IMR-90 (cell line): ENCODE measurements at regions not wholly inside any gene's neighbourhood (a gene's known extent, or its start where the extent isn't known, plus 50 kb on each side); places are given as distances from the start of the nearest gene placed in this dataset.

Source experiments
- ATAC-seq: fragments of 200-7000 bp; cut with Tn5 transposase; 2 replicates; pipeline ENCODE4 v1.9.1; 2020; ENCODE audit warnings: low read depth, mild to moderate bottlenecking, moderate library complexity
- BruUV-seq: library from RNA; stranded (reverse); fragments of 400-500 nt; replicated peaks from 2 replicates; lab custom pipeline; 2021; lab: Mats Ljungman, UMichigan
- CTCF ChIA-PET: fragments of 300-600 bp; formaldehyde crosslinking; extraction: SDS; loops from one replicate; lab custom pipeline; 2021; ENCODE audit warnings: antibody characterized with exemption; lab: Yijun Ruan, JAX
- POLR2A ChIA-PET: fragments of 300-600 bp; sonication (Branson Sonifier 250); formaldehyde crosslinking; loops from one replicate; lab custom pipeline; 2022; ENCODE audit warnings: antibody characterized with exemption; ENCODE audit not compliant: unreplicated experiment; lab: Charles Lee
- DNase-seq: peaks from one replicate; pipeline ENCODE4 v3.0.0; 2013
- H2AFZ ChIP-seq: replicated peaks from 2 replicates; pipeline ENCODE3; 2013; ENCODE audit warnings: low read length, mild to moderate bottlenecking; ENCODE audit not compliant: poor library complexity
- H2AK5ac ChIP-seq: 2 replicates; pipeline ENCODE4 v1.6.1; 2013; ENCODE audit warnings: low read depth, low read length, inconsistent platforms
- H2AK9ac ChIP-seq: replicated peaks from 2 replicates; pipeline ENCODE3; 2013; ENCODE audit warnings: mild to moderate bottlenecking, low read depth, low read length, moderate library complexity; ENCODE audit not compliant: poor library complexity
- H2BK120ac ChIP-seq: 2 replicates; pipeline ENCODE4 v1.6.1; 2013; ENCODE audit warnings: low read depth, low read length, inconsistent platforms
- H2BK15ac ChIP-seq: 3 replicates; pipeline ENCODE4 v1.6.1; 2013; ENCODE audit warnings: low read depth, low read length, inconsistent platforms
- H2BK20ac ChIP-seq: 2 replicates; pipeline ENCODE4 v1.6.1; 2013; ENCODE audit warnings: low read depth, mild to moderate bottlenecking, inconsistent platforms, low read length, moderate library complexity
- H2BK5ac ChIP-seq: 2 replicates; pipeline ENCODE4 v1.6.1; 2013; ENCODE audit warnings: mild to moderate bottlenecking, low read depth, low read length, inconsistent platforms; ENCODE audit not compliant: poor library complexity, severe bottlenecking
- H3K14ac ChIP-seq: replicated peaks from 2 replicates; pipeline ENCODE4 v1.6.1; 2013; ENCODE audit warnings: low read depth, low read length, inconsistent platforms
- H3K18ac ChIP-seq: 2 replicates; pipeline ENCODE4 v1.6.1; 2013; ENCODE audit warnings: low read depth, low read length, control low read depth
- H3K23ac ChIP-seq: 2 replicates; pipeline ENCODE4 v1.6.1; 2013; ENCODE audit warnings: low read depth, low read length, inconsistent platforms
- H3K27ac ChIP-seq: 2 replicates; pipeline ENCODE4 v1.5.1; 2013; ENCODE audit warnings: mild to moderate bottlenecking, control low read depth, low read length; ENCODE audit not compliant: insufficient read depth
- H3K27me3 ChIP-seq: 2 replicates; pipeline ENCODE4 v1.6.1; 2013; ENCODE audit warnings: low read length; ENCODE audit not compliant: control insufficient read depth, insufficient read depth
- H3K36me3 ChIP-seq: 2 replicates; pipeline ENCODE4 v1.6.1; 2013; ENCODE audit warnings: low read length, mixed read lengths; ENCODE audit not compliant: control insufficient read depth, insufficient read depth
- H3K4ac ChIP-seq: 2 replicates; pipeline ENCODE4 v1.6.1; 2013; ENCODE audit warnings: low read depth, low read length, inconsistent platforms
- H3K4me1 ChIP-seq: 2 replicates; pipeline ENCODE4 v1.6.1; 2013; ENCODE audit warnings: low read length, mixed read lengths; ENCODE audit not compliant: control insufficient read depth, insufficient read depth
- H3K4me2 ChIP-seq: 2 replicates; pipeline ENCODE4 v1.6.1; 2013; ENCODE audit warnings: low read depth, mild to moderate bottlenecking, control low read depth, low read length, moderate library complexity
- H3K4me3 ChIP-seq: 2 replicates; pipeline ENCODE4 v1.5.1; 2013; ENCODE audit warnings: low read depth, mild to moderate bottlenecking, control low read depth, low read length, moderate library complexity; ENCODE audit not compliant: insufficient read depth
- H3K56ac ChIP-seq: 2 replicates; pipeline ENCODE4 v1.6.1; 2013; ENCODE audit warnings: low read length, inconsistent platforms; ENCODE audit not compliant: insufficient read depth; ENCODE audit errors: extremely low read depth
- H3K79me1 ChIP-seq, 2 experiments: 2 replicates each; pipeline ENCODE4 v1.6.1; 2013; ENCODE audit warnings: low read length in 2 of 2, inconsistent platforms in 1 of 2, low read depth in 1 of 2
- H3K9ac ChIP-seq: 2 replicates; pipeline ENCODE4 v1.6.1; 2013; ENCODE audit warnings: low read depth, low read length, control low read depth
- H3K9me1 ChIP-seq: 2 replicates; pipeline ENCODE4 v1.6.1; 2013; ENCODE audit warnings: low read length, inconsistent platforms; ENCODE audit not compliant: insufficient read depth
- H3K9me3 ChIP-seq: 2 replicates; pipeline ENCODE4 v1.6.1; 2013; ENCODE audit warnings: low read length; ENCODE audit not compliant: control insufficient read depth, insufficient read depth
- H4K20me1 ChIP-seq: 2 replicates; pipeline ENCODE4 v1.6.1; 2013; ENCODE audit warnings: low read length, inconsistent platforms; ENCODE audit not compliant: insufficient read depth
- H4K5ac ChIP-seq: 2 replicates; pipeline ENCODE4 v1.6.1; 2013; ENCODE audit warnings: mild to moderate bottlenecking, low read depth, low read length, control low read depth
- H4K8ac ChIP-seq, 2 experiments: 2 replicates each; pipeline ENCODE4 v1.6.1; 2013; ENCODE audit warnings: low read depth in 2 of 2, low read length in 2 of 2, control low read depth in 1 of 2, inconsistent platforms in 1 of 2
- H4K91ac ChIP-seq: 2 replicates; pipeline ENCODE4 v1.6.1; 2013; ENCODE audit warnings: low read depth, low read length, inconsistent platforms; ENCODE audit not compliant: insufficient read depth
- BHLHE40 ChIP-seq: fragments of 150-350 bp; IDR thresholded peaks from 2 replicates; pipeline ENCODE4 v1.6.1; 2016; ENCODE audit warnings: mild to moderate bottlenecking, low read depth, low read length
- CEBPB ChIP-seq: IDR thresholded peaks from 2 replicates; pipeline ENCODE4 v1.6.1; 2012; ENCODE audit warnings: low read depth, low read length, improper control_type of control experiment
- CHD1 ChIP-seq: IDR thresholded peaks from 2 replicates; pipeline ENCODE4 v1.6.1; 2012; ENCODE audit warnings: low read depth, low read length, improper control_type of control experiment
- FOS ChIP-seq: fragments of 150-350 bp; IDR thresholded peaks from 2 replicates; pipeline ENCODE4 v1.6.1; 2016; ENCODE audit warnings: low read depth, low read length
- MAFK ChIP-seq: IDR thresholded peaks from 2 replicates; pipeline ENCODE4 v1.6.1; 2012; ENCODE audit warnings: low read depth, low read length, improper control_type of control experiment
- MAZ ChIP-seq: IDR thresholded peaks from 2 replicates; pipeline ENCODE4 v1.6.1; 2012; ENCODE audit warnings: low read depth, mild to moderate bottlenecking, low read length, improper control_type of control experiment, moderate library complexity, borderline replicate concordance
- MXI1 ChIP-seq: IDR thresholded peaks from 2 replicates; pipeline ENCODE4 v1.6.1; 2012; ENCODE audit warnings: low read depth, mild to moderate bottlenecking, low read length, moderate library complexity, borderline replicate concordance
- NFE2L2 ChIP-seq: fragments of 150-350 bp; IDR thresholded peaks from 2 replicates; pipeline ENCODE4 v1.6.1; 2016; ENCODE audit warnings: low read depth, mild to moderate bottlenecking, low read length
- POLR2A ChIP-seq: IDR thresholded peaks from 2 replicates; pipeline ENCODE4 v1.6.1; 2012; ENCODE audit warnings: mild to moderate bottlenecking, low read depth, low read length
- RAD21 ChIP-seq: IDR thresholded peaks from 2 replicates; pipeline ENCODE4 v1.6.1; 2012; ENCODE audit warnings: low read length, improper control_type of control experiment
- RCOR1 ChIP-seq: IDR thresholded peaks from 2 replicates; pipeline ENCODE4 v1.6.1; 2012; ENCODE audit warnings: mild to moderate bottlenecking, low read length, improper control_type of control experiment; ENCODE audit not compliant: insufficient replicate concordance
- RFX5 ChIP-seq: IDR thresholded peaks from 2 replicates; pipeline ENCODE4 v1.8.0; 2012; ENCODE audit warnings: low read depth, mild to moderate bottlenecking, low read length, moderate library complexity
- SMC3 ChIP-seq: fragments of 150-350 bp; IDR thresholded peaks from 2 replicates; pipeline ENCODE4 v1.6.1; 2016; ENCODE audit warnings: low read depth, mild to moderate bottlenecking, antibody characterized with exemption, low read length, moderate library complexity
- WGBS, 2 experiments: methylation state at CpG; one replicate each; pipeline versions ENCODE4 v1.1.5 to v1.1.7; 2013; ENCODE audit warnings: missing lambda C conversion rate in 2 of 2; ENCODE audit not compliant: insufficient read length in 1 of 2; ENCODE audit errors: extremely low coverage in 2 of 2; 5-methylcytosine and 5-hydroxymethylcytosine counted together
- dilution Hi-C: fragments of 300-500 bp; cut with HindIII; formaldehyde crosslinking; loops from one replicate; pipeline ENCODE4 v1.14.3; 2018; ENCODE audit warnings: low sequenced_read_pairs; ENCODE audit not compliant: unreplicated experiment
- in situ Hi-C: fragments of 300-500 bp; cut with MboI; formaldehyde crosslinking; loops from 3 replicates; pipeline ENCODE4 v1.14.3; 2019; ENCODE audit warnings: low sequenced_read_pairs, inconsistent platforms, mixed read lengths
- intact Hi-C: fragments of 100-400 bp; cut with micrococcal nuclease; formaldehyde crosslinking; loops from 2 replicates; pipeline ENCODE4 v1.10.0; 2022
- TF ChIP-seq, protein P1 (sequence below): fragments of 150-350 bp; IDR thresholded peaks from 2 replicates; pipeline ENCODE4 v1.6.1; 2016; ENCODE audit warnings: low read depth, mild to moderate bottlenecking, low read length, moderate library complexity, borderline replicate concordance
- TF ChIP-seq, protein P2 (sequence below): fragments of 150-350 bp; IDR thresholded peaks from 2 replicates; pipeline ENCODE4 v1.6.1; 2017; ENCODE audit warnings: mild to moderate bottlenecking, antibody characterized with exemption, low read length, low read depth
- TF ChIP-seq, protein P3 (sequence below): conservative IDR thresholded peaks from 2 replicates; pipeline ENCODE4 v1.5.1; 2012; ENCODE audit warnings: mild to moderate bottlenecking, low read depth, low read length, improper control_type of control experiment

DNA sequence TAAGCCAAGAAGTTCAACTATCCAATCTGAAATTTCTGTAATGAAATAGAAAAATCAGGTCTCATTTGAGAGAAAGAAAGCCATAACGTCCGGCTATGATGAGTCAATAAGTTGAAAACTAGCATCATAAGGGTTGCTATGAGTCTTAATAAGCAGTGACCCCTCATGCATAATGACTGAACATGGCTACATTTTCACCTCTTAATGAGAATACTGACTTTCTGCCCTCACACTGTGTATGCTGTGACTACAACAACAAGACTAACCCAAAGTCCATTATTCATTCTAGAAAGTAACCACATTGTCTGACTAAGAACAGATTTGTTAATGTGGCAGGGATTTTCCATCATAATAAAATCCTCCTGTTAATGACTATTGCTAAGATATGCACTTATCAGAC lies 884.0 kb upstream of the CADM2 start:
- intact Hi-C loops = no loop called here
- dilution Hi-C loops = no loop called here
- in situ Hi-C loops = no loop called here

More for the DNA sequence above, 884.0 kb upstream of the CADM2 start:
- H3K23ac ChIP-seq = no peak overlapping the region
- H2BK15ac ChIP-seq = no peak overlapping the region
- H2AK5ac ChIP-seq = no peak overlapping the region
- no peak overlapping the region for H3K14ac ChIP-seq
- no peak overlapping the region for H3K4me2 ChIP-seq
- no peaks in the 10 kb centered on the region for H3K9me1 ChIP-seq
- H4K5ac ChIP-seq = no peak overlapping the region
- no TSS peak for BruUV-seq
- H2BK20ac ChIP-seq = no peak overlapping the region
- no peak overlapping the region for H3K4ac ChIP-seq
- no peaks in the 10 kb centered on the region for H3K4me1 ChIP-seq
- H3K27ac ChIP-seq = no peak overlapping the region
- ATAC-seq = no peak
- TF ChIP-seq RFX5 = no peak
- TF ChIP-seq, protein P1, sequence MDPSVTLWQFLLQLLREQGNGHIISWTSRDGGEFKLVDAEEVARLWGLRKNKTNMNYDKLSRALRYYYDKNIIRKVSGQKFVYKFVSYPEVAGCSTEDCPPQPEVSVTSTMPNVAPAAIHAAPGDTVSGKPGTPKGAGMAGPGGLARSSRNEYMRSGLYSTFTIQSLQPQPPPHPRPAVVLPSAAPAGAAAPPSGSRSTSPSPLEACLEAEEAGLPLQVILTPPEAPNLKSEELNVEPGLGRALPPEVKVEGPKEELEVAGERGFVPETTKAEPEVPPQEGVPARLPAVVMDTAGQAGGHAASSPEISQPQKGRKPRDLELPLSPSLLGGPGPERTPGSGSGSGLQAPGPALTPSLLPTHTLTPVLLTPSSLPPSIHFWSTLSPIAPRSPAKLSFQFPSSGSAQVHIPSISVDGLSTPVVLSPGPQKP = no peak
- TF ChIP-seq MAFK = no peak
- TF ChIP-seq RCOR1 = no peak
- TF ChIP-seq MXI1 = no peak
- no peak for TF ChIP-seq BHLHE40
- TF ChIP-seq MAZ = no peak
- TF ChIP-seq, protein P2, sequence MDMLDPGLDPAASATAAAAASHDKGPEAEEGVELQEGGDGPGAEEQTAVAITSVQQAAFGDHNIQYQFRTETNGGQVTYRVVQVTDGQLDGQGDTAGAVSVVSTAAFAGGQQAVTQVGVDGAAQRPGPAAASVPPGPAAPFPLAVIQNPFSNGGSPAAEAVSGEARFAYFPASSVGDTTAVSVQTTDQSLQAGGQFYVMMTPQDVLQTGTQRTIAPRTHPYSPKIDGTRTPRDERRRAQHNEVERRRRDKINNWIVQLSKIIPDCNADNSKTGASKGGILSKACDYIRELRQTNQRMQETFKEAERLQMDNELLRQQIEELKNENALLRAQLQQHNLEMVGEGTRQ = no peak
- no peak for TF ChIP-seq SMC3
- TF ChIP-seq FOS = no peak
- TF ChIP-seq POLR2A = no peak
- TF ChIP-seq CEBPB = no peak
- TF ChIP-seq, protein P3, sequence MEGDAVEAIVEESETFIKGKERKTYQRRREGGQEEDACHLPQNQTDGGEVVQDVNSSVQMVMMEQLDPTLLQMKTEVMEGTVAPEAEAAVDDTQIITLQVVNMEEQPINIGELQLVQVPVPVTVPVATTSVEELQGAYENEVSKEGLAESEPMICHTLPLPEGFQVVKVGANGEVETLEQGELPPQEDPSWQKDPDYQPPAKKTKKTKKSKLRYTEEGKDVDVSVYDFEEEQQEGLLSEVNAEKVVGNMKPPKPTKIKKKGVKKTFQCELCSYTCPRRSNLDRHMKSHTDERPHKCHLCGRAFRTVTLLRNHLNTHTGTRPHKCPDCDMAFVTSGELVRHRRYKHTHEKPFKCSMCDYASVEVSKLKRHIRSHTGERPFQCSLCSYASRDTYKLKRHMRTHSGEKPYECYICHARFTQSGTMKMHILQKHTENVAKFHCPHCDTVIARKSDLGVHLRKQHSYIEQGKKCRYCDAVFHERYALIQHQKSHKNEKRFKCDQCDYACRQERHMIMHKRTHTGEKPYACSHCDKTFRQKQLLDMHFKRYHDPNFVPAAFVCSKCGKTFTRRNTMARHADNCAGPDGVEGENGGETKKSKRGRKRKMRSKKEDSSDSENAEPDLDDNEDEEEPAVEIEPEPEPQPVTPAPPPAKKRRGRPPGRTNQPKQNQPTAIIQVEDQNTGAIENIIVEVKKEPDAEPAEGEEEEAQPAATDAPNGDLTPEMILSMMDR = no peak
- TF ChIP-seq CHD1 = no peak
- TF ChIP-seq NFE2L2 = no peak
- no peak for TF ChIP-seq RAD21
- no peak overlapping the region for H2AK9ac ChIP-seq
- 0 out of 2 replicates have a peak, but pooled peaks cover 3% of the 10 kb centered on the region for H3K9me3 ChIP-seq
- ChIA-PET CTCF (no interaction called here), POLR2A (no interaction called here)
- H4K20me1 ChIP-seq = no peaks in the 10 kb centered on the region
- H3K79me1 ChIP-seq = no peaks in the 10 kb centered on the region
- H3K4me3 ChIP-seq = no peak overlapping the region
- no peak overlapping the region for H4K8ac ChIP-seq
- no peaks in the 10 kb centered on the region for H3K36me3 ChIP-seq
- no peak overlapping the region for H3K56ac ChIP-seq
- H3K18ac ChIP-seq = no peak overlapping the region
- no peak overlapping the region for H2BK5ac ChIP-seq
- H2AFZ ChIP-seq = no peak overlapping the region
- H3K9ac ChIP-seq = no peak overlapping the region
- WGBS, 2 experiments = no CpG with 5 or more reads among the region's 2 CpGs
- no peaks in the 10 kb centered on the region for H3K27me3 ChIP-seq
- no peak for DNase-seq
- no peak overlapping the region for H4K91ac ChIP-seq
- H2BK120ac ChIP-seq = no peak overlapping the region
